IMR-90 (cell line): ENCODE measurements at regions not wholly inside any gene's neighbourhood (a gene's known extent, or its start where the extent isn't known, plus 50 kb on each side); places are given as distances from the start of the nearest gene placed in this dataset.

Experiments
- ATAC-seq: fragments of 200-7000 bp; cut with Tn5 transposase; 2 replicates; pipeline ENCODE4 v1.9.1; 2020; ENCODE audit warnings: low read depth, mild to moderate bottlenecking, moderate library complexity
- BruUV-seq: library from RNA; stranded (reverse); fragments of 400-500 nt; replicated peaks from 2 replicates; lab custom pipeline; 2021; lab: Mats Ljungman, UMichigan
- CTCF ChIA-PET: fragments of 300-600 bp; formaldehyde crosslinking; extraction: SDS; loops from one replicate; lab custom pipeline; 2021; ENCODE audit warnings: antibody characterized with exemption; lab: Yijun Ruan, JAX
- POLR2A ChIA-PET: fragments of 300-600 bp; sonication (Branson Sonifier 250); formaldehyde crosslinking; loops from one replicate; lab custom pipeline; 2022; ENCODE audit warnings: antibody characterized with exemption; ENCODE audit not compliant: unreplicated experiment; lab: Charles Lee
- DNase-seq: peaks from one replicate; pipeline ENCODE4 v3.0.0; 2013
- H2AFZ ChIP-seq: replicated peaks from 2 replicates; pipeline ENCODE3; 2013; ENCODE audit warnings: low read length, mild to moderate bottlenecking; ENCODE audit not compliant: poor library complexity
- H2AK5ac ChIP-seq: 2 replicates; pipeline ENCODE4 v1.6.1; 2013; ENCODE audit warnings: low read depth, low read length, inconsistent platforms
- H2AK9ac ChIP-seq: replicated peaks from 2 replicates; pipeline ENCODE3; 2013; ENCODE audit warnings: mild to moderate bottlenecking, low read depth, low read length, moderate library complexity; ENCODE audit not compliant: poor library complexity
- H2BK120ac ChIP-seq: 2 replicates; pipeline ENCODE4 v1.6.1; 2013; ENCODE audit warnings: low read depth, low read length, inconsistent platforms
- H2BK15ac ChIP-seq: 3 replicates; pipeline ENCODE4 v1.6.1; 2013; ENCODE audit warnings: low read depth, low read length, inconsistent platforms
- H2BK20ac ChIP-seq: 2 replicates; pipeline ENCODE4 v1.6.1; 2013; ENCODE audit warnings: low read depth, mild to moderate bottlenecking, inconsistent platforms, low read length, moderate library complexity
- H2BK5ac ChIP-seq: 2 replicates; pipeline ENCODE4 v1.6.1; 2013; ENCODE audit warnings: mild to moderate bottlenecking, low read depth, low read length, inconsistent platforms; ENCODE audit not compliant: poor library complexity, severe bottlenecking
- H3K14ac ChIP-seq: replicated peaks from 2 replicates; pipeline ENCODE4 v1.6.1; 2013; ENCODE audit warnings: low read depth, low read length, inconsistent platforms
- H3K18ac ChIP-seq: 2 replicates; pipeline ENCODE4 v1.6.1; 2013; ENCODE audit warnings: low read depth, low read length, control low read depth
- H3K23ac ChIP-seq: 2 replicates; pipeline ENCODE4 v1.6.1; 2013; ENCODE audit warnings: low read depth, low read length, inconsistent platforms
- H3K27ac ChIP-seq: 2 replicates; pipeline ENCODE4 v1.5.1; 2013; ENCODE audit warnings: mild to moderate bottlenecking, control low read depth, low read length; ENCODE audit not compliant: insufficient read depth
- H3K27me3 ChIP-seq: 2 replicates; pipeline ENCODE4 v1.6.1; 2013; ENCODE audit warnings: low read length; ENCODE audit not compliant: control insufficient read depth, insufficient read depth
- H3K36me3 ChIP-seq: 2 replicates; pipeline ENCODE4 v1.6.1; 2013; ENCODE audit warnings: low read length, mixed read lengths; ENCODE audit not compliant: control insufficient read depth, insufficient read depth
- H3K4ac ChIP-seq: 2 replicates; pipeline ENCODE4 v1.6.1; 2013; ENCODE audit warnings: low read depth, low read length, inconsistent platforms
- H3K4me1 ChIP-seq: 2 replicates; pipeline ENCODE4 v1.6.1; 2013; ENCODE audit warnings: low read length, mixed read lengths; ENCODE audit not compliant: control insufficient read depth, insufficient read depth
- H3K4me2 ChIP-seq: 2 replicates; pipeline ENCODE4 v1.6.1; 2013; ENCODE audit warnings: low read depth, mild to moderate bottlenecking, control low read depth, low read length, moderate library complexity
- H3K4me3 ChIP-seq: 2 replicates; pipeline ENCODE4 v1.5.1; 2013; ENCODE audit warnings: low read depth, mild to moderate bottlenecking, control low read depth, low read length, moderate library complexity; ENCODE audit not compliant: insufficient read depth
- H3K56ac ChIP-seq: 2 replicates; pipeline ENCODE4 v1.6.1; 2013; ENCODE audit warnings: low read length, inconsistent platforms; ENCODE audit not compliant: insufficient read depth; ENCODE audit errors: extremely low read depth
- H3K79me1 ChIP-seq, 2 experiments: 2 replicates each; pipeline ENCODE4 v1.6.1; 2013; ENCODE audit warnings: low read length in 2 of 2, inconsistent platforms in 1 of 2, low read depth in 1 of 2
- H3K9ac ChIP-seq: 2 replicates; pipeline ENCODE4 v1.6.1; 2013; ENCODE audit warnings: low read depth, low read length, control low read depth
- H3K9me1 ChIP-seq: 2 replicates; pipeline ENCODE4 v1.6.1; 2013; ENCODE audit warnings: low read length, inconsistent platforms; ENCODE audit not compliant: insufficient read depth
- H3K9me3 ChIP-seq: 2 replicates; pipeline ENCODE4 v1.6.1; 2013; ENCODE audit warnings: low read length; ENCODE audit not compliant: control insufficient read depth, insufficient read depth
- H4K20me1 ChIP-seq: 2 replicates; pipeline ENCODE4 v1.6.1; 2013; ENCODE audit warnings: low read length, inconsistent platforms; ENCODE audit not compliant: insufficient read depth
- H4K5ac ChIP-seq: 2 replicates; pipeline ENCODE4 v1.6.1; 2013; ENCODE audit warnings: mild to moderate bottlenecking, low read depth, low read length, control low read depth
- H4K8ac ChIP-seq, 2 experiments: 2 replicates each; pipeline ENCODE4 v1.6.1; 2013; ENCODE audit warnings: low read depth in 2 of 2, low read length in 2 of 2, control low read depth in 1 of 2, inconsistent platforms in 1 of 2
- H4K91ac ChIP-seq: 2 replicates; pipeline ENCODE4 v1.6.1; 2013; ENCODE audit warnings: low read depth, low read length, inconsistent platforms; ENCODE audit not compliant: insufficient read depth
- BHLHE40 ChIP-seq: fragments of 150-350 bp; IDR thresholded peaks from 2 replicates; pipeline ENCODE4 v1.6.1; 2016; ENCODE audit warnings: mild to moderate bottlenecking, low read depth, low read length
- POLR2A ChIP-seq: IDR thresholded peaks from 2 replicates; pipeline ENCODE4 v1.6.1; 2012; ENCODE audit warnings: mild to moderate bottlenecking, low read depth, low read length
- RAD21 ChIP-seq: IDR thresholded peaks from 2 replicates; pipeline ENCODE4 v1.6.1; 2012; ENCODE audit warnings: low read length, improper control_type of control experiment
- WGBS, 2 experiments: methylation state at CpG; one replicate each; pipeline versions ENCODE4 v1.1.5 to v1.1.7; 2013; ENCODE audit warnings: missing lambda C conversion rate in 2 of 2; ENCODE audit not compliant: insufficient read length in 1 of 2; ENCODE audit errors: extremely low coverage in 2 of 2; 5-methylcytosine and 5-hydroxymethylcytosine counted together
- dilution Hi-C: fragments of 300-500 bp; cut with HindIII; formaldehyde crosslinking; loops from one replicate; pipeline ENCODE4 v1.14.3; 2018; ENCODE audit warnings: low sequenced_read_pairs; ENCODE audit not compliant: unreplicated experiment
- in situ Hi-C: fragments of 300-500 bp; cut with MboI; formaldehyde crosslinking; loops from 3 replicates; pipeline ENCODE4 v1.14.3; 2019; ENCODE audit warnings: low sequenced_read_pairs, inconsistent platforms, mixed read lengths
- intact Hi-C: fragments of 100-400 bp; cut with micrococcal nuclease; formaldehyde crosslinking; loops from 2 replicates; pipeline ENCODE4 v1.10.0; 2022
- TF ChIP-seq, protein P1 (sequence below): fragments of 150-350 bp; IDR thresholded peaks from 2 replicates; pipeline ENCODE4 v1.6.1; 2017; ENCODE audit warnings: mild to moderate bottlenecking, antibody characterized with exemption, low read length, low read depth

DNA sequence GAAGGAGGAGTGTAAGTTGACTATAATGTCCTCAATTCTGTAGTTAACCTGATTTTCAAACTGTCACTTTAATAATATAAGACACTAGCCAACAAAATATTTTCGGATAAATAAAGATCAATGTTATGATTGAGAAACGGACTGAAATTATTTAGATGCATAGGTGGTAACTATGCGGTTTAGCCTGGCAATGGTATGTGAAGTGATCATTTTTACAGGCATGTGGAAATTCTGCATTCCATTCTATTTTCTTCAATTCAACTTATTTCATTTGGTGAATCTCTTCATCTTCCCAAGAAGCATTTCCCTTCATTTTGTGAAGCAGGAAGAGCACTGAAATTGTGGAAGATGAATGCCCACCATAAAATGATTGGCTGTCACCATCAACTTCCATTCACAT is 1457.5 kb upstream of the CDH9 start:
- no peak for ATAC-seq
- Histone ChIP-seq H3K18ac (no peak overlapping the region), H4K91ac (no peak overlapping the region), H3K23ac (no peak overlapping the region), H3K4me1 (no peaks in the 10 kb centered on the region), H2BK15ac (no peak overlapping the region), H4K20me1 (no peaks in the 10 kb centered on the region), H2BK5ac (no peak overlapping the region), H3K9me3 (no peaks in the 10 kb centered on the region), H3K9me1 (no peaks in the 10 kb centered on the region), H4K8ac (no peak overlapping the region), H2AK5ac (no peak overlapping the region), H3K27ac (no peak overlapping the region), H2BK120ac (no peak overlapping the region), H3K4me3 (no peak overlapping the region), H3K36me3 (no peaks in the 10 kb centered on the region), H3K4ac (no peak overlapping the region), H2BK20ac (no peak overlapping the region), H3K56ac (no peak overlapping the region), H4K5ac (no peak overlapping the region), H2AFZ (no peak overlapping the region), H3K27me3 (no peaks in the 10 kb centered on the region), H3K79me1 (no peaks in the 10 kb centered on the region), H3K4me2 (no peak overlapping the region), H2AK9ac (no peak overlapping the region), H3K14ac (no peak overlapping the region), H3K9ac (no peak overlapping the region)
- WGBS, 2 experiments: no CpG with 5 or more reads among the region's 3 CpGs
- dilution Hi-C loops (no loop called here), in situ Hi-C loops (no loop called here), intact Hi-C loops (no loop called here)
- TF ChIP-seq, protein P1, sequence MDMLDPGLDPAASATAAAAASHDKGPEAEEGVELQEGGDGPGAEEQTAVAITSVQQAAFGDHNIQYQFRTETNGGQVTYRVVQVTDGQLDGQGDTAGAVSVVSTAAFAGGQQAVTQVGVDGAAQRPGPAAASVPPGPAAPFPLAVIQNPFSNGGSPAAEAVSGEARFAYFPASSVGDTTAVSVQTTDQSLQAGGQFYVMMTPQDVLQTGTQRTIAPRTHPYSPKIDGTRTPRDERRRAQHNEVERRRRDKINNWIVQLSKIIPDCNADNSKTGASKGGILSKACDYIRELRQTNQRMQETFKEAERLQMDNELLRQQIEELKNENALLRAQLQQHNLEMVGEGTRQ: no peak
- TF ChIP-seq POLR2A: no peak
- TF ChIP-seq RAD21: no peak
- no peak for TF ChIP-seq BHLHE40
- no TSS peak for BruUV-seq
- ChIA-PET CTCF (no interaction called here), POLR2A (no interaction called here)
- no peak for DNase-seq
